GM19328 (cell line): ENCODE measurements at regions not wholly inside any gene's neighbourhood (a gene's known extent, or its start where the extent isn't known, plus 50 kb on each side); places are given as distances from the start of the nearest gene placed in this dataset.
"Not testable (repeated sequence)": the region's sequence is repeated elsewhere in the genome, so short reads cannot be mapped to it uniquely, and the experiment has no call there.

Source experiments
- ATAC-seq: cut with Tn5 transposase; IDR thresholded peaks from one replicate; pipeline ENCODE4 v1.9.1; 2021; ENCODE audit warnings: mild to moderate bottlenecking, moderate library complexity; ENCODE audit not compliant: unreplicated experiment

- ATAC-seq, result no peak
These were observed 161.8 kb downstream of the EDEM1 start for GRCh38 chr3:5349343-5349742.

- ATAC-seq, result no peak
These were observed 169.6 kb downstream of the EDEM1 start for GRCh38 chr3:5357089-5357488.

- no peak for ATAC-seq
These were observed 171.4 kb downstream of the EDEM1 start for GRCh38 chr3:5358911-5359310.

GRCh38 chr3:5360453-5360852, 172.9 kb downstream of the EDEM1 start:
- no peak for ATAC-seq

- no peak for ATAC-seq
These were observed 179.2 kb downstream of the EDEM1 start for GRCh38 chr3:5366746-5367145.

GRCh38 chr3:5371555-5371954, 184.0 kb downstream of the EDEM1 start:
- not testable (repeated sequence) for ATAC-seq

- ATAC-seq, result no peak
These were observed 189.3 kb downstream of the EDEM1 start for GRCh38 chr3:5376761-5377160.

- ATAC-seq, result not testable (repeated sequence)
These were observed 191.8 kb downstream of the EDEM1 start for GRCh38 chr3:5379266-5379665.

GRCh38 chr3:5383486-5384263, 196.2 kb downstream of the EDEM1 start:
- not testable (repeated sequence) for ATAC-seq

- ATAC-seq, result no peak
These were observed 197.2 kb downstream of the EDEM1 start for GRCh38 chr3:5384557-5385236.

GRCh38 chr3:5388091-5388490, 200.6 kb downstream of the EDEM1 start:
- ATAC-seq, result no peak

- ATAC-seq, result no peak
These were observed 201.6 kb downstream of the EDEM1 start for GRCh38 chr3:5389057-5389456.

GRCh38 chr3:5390221-5390620, 202.7 kb downstream of the EDEM1 start:
- ATAC-seq, result peak; percentile 66

GRCh38 chr3:5390936-5391625, 203.6 kb downstream of the EDEM1 start:
- ATAC-seq, result no peak

- no peak for ATAC-seq
These were observed 213.5 kb downstream of the EDEM1 start for GRCh38 chr3:5401002-5401401.

- no peak for ATAC-seq
These were observed 217.2 kb downstream of the EDEM1 start for GRCh38 chr3:5404718-5405117.

- ATAC-seq, result no peak
These were observed 224.3 kb downstream of the EDEM1 start for GRCh38 chr3:5411786-5412185.

GRCh38 chr3:5423076-5423475, 235.6 kb downstream of the EDEM1 start:
- no peak for ATAC-seq

- ATAC-seq, result no peak
These were observed 236.0 kb downstream of the EDEM1 start for GRCh38 chr3:5423523-5423922.

- no peak for ATAC-seq
These were observed 237.9 kb downstream of the EDEM1 start for GRCh38 chr3:5425371-5425770.

GRCh38 chr3:5426094-5426883, 238.8 kb downstream of the EDEM1 start:
- peak; percentile 33 for ATAC-seq
